BJ (cell line): ENCODE measurements at regions not wholly inside any gene's neighbourhood (a gene's known extent, or its start where the extent isn't known, plus 50 kb on each side); places are given as distances from the start of the nearest gene placed in this dataset.

Experiments
- CTCF ChIA-PET: fragments of 350-600 bp; formaldehyde crosslinking; extraction: SDS; loops from one replicate; lab custom pipeline; 2021; ENCODE audit warnings: antibody characterized with exemption, inconsistent platforms; lab: Yijun Ruan, JAX
- POLR2A ChIA-PET: fragments of 300-600 bp; sonication (Branson Sonifier 250); formaldehyde crosslinking; extraction: SDS; loops from one replicate; lab custom pipeline; 2021; ENCODE audit warnings: antibody characterized with exemption; lab: Charles Lee
- DNase-seq: peaks from one replicate; pipeline ENCODE4 v3.0.0-alpha.2; 2011; ENCODE audit warnings: low read depth
- H3K27me3 ChIP-seq: 2 replicates; pipeline ENCODE4 v1.6.0; 2011; ENCODE audit warnings: low read length; ENCODE audit not compliant: control insufficient read depth, insufficient read depth
- H3K36me3 ChIP-seq: 2 replicates; pipeline ENCODE4 v1.5.1; 2011; ENCODE audit warnings: low read length; ENCODE audit not compliant: control insufficient read depth, insufficient read depth
- H3K4me3 ChIP-seq: 2 replicates; pipeline ENCODE4 v1.5.1; 2011; ENCODE audit warnings: low read depth, mild to moderate bottlenecking, control low read depth, low read length
- TF ChIP-seq, protein P1 (sequence below): IDR thresholded peaks from 2 replicates; pipeline ENCODE4 v1.5.1; 2011; ENCODE audit warnings: low read depth, mild to moderate bottlenecking, control low read depth, inconsistent platforms, low read length, moderate library complexity; ENCODE audit not compliant: insufficient read depth

DNA sequence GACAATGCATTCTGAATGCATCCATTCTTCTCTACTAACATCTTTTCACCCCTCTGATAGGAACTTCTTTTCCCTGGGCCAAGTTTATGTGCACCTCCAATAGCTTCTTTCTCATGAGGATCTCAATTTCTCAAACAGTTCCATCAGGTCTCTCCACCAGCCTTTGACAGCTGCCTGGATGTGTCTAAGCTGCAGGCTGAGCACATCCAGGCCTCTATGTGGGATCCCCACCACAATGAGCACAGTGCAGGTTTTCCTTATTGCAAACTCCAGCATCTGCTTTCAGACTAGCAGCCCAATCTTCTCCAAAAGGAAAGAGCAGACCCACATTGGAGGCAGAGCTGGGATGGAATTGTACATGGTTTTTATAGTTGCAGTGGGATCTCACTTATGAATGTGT, 145.3 kb upstream of the TBX20 start:
- TF ChIP-seq, protein P1, sequence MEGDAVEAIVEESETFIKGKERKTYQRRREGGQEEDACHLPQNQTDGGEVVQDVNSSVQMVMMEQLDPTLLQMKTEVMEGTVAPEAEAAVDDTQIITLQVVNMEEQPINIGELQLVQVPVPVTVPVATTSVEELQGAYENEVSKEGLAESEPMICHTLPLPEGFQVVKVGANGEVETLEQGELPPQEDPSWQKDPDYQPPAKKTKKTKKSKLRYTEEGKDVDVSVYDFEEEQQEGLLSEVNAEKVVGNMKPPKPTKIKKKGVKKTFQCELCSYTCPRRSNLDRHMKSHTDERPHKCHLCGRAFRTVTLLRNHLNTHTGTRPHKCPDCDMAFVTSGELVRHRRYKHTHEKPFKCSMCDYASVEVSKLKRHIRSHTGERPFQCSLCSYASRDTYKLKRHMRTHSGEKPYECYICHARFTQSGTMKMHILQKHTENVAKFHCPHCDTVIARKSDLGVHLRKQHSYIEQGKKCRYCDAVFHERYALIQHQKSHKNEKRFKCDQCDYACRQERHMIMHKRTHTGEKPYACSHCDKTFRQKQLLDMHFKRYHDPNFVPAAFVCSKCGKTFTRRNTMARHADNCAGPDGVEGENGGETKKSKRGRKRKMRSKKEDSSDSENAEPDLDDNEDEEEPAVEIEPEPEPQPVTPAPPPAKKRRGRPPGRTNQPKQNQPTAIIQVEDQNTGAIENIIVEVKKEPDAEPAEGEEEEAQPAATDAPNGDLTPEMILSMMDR, result no peak

DNA sequence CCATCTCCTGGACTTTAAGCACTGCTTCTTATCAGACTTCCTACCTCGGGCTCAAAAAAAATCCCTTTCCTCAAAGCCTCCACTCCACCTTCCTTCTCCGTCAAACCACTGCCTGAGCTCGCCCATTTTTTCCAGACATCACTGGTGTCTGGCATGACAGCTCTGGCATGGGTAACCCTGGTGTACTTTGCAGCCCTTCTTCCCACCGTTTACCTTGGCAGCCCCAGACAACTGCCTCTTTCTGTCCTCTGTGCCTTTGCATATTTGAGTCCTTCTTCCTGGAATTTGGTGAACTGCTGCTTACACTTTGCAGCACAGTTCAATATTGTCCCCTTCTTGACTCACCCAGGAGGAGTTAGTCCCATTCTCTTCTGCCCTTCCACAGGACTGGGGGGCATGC, 144.6 kb upstream of the TBX20 start:
- Histone ChIP-seq H3K4me3 (no peak overlapping the region), H3K27me3 (no peaks in the 10 kb centered on the region), H3K36me3 (no peaks in the 10 kb centered on the region)
- TF ChIP-seq, protein P1, result no peak
- DNase-seq, result no peak
- ChIA-PET CTCF (interaction anchor here (0.7 kb wide), 1 partner anchor 131 kb away, joined by 3 read pairs; no protein-coding TSS in a partner anchor), POLR2A (no interaction called here)

More for the DNA sequence above, 145.3 kb upstream of the TBX20 start:
- H3K4me3 ChIP-seq, result no peak overlapping the region
- ChIA-PET POLR2A (no interaction called here), CTCF (no interaction called here)
- no peak for DNase-seq
- no peaks in the 10 kb centered on the region for H3K36me3 ChIP-seq
- H3K27me3 ChIP-seq, result no peaks in the 10 kb centered on the region

DNA sequence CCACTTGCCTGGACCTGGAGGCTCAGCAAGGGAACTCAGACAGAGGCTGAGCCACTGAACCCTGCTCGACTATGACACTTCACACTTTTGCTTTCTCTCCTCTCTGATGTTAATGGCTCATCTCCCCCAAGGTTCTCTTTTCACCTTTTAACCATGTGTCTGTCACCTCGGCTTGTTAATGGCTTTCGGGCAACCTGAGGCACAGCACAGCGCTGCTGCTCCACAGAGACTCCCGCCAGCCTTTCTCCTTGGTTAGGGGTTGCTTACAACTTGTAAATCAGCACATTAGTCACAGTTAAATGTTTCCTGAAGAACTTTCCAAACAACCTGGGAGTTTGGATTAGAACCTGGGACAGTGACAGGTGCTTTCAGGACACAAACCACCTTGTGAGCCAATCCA, 136.2 kb upstream of the TBX20 start:
- DNase-seq, result no peak
- Histone ChIP-seq H3K36me3 (no peaks in the 10 kb centered on the region), H3K27me3 (no peaks in the 10 kb centered on the region), H3K4me3 (no peak overlapping the region)
- TF ChIP-seq, protein P1, result no peak
- CTCF ChIA-PET, result no interaction called here
- POLR2A ChIA-PET, result no interaction called here

DNA sequence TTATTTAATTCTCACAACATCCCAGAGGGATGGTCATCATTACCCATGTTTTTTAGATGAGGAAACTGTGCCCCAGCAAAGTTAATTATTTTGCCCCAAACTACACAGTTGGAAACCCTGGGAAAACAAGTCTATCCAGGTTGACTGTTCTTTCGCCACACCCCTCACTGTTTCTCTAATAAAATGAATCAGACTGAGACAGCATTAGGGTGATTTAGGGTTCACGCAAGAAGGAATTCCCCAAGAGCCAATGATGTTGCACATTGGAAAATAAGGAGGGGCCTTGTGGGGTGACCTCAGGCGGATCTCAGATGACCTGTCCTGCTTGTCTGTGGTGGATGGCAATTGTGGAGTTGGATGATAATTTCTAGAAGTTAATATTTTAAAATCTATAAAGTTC, 135.7 kb upstream of the TBX20 start:
- TF ChIP-seq, protein P1, result no peak
- POLR2A ChIA-PET, result no interaction called here
- H3K27me3 ChIP-seq, result no peaks in the 10 kb centered on the region
- H3K36me3 ChIP-seq, result no peaks in the 10 kb centered on the region
- no peak for DNase-seq
- no peak overlapping the region for H3K4me3 ChIP-seq
- CTCF ChIA-PET, result interaction anchor here (0.7 kb wide), 1 partner anchor 26 kb away, joined by 3 read pairs; no protein-coding TSS in a partner anchor

DNA sequence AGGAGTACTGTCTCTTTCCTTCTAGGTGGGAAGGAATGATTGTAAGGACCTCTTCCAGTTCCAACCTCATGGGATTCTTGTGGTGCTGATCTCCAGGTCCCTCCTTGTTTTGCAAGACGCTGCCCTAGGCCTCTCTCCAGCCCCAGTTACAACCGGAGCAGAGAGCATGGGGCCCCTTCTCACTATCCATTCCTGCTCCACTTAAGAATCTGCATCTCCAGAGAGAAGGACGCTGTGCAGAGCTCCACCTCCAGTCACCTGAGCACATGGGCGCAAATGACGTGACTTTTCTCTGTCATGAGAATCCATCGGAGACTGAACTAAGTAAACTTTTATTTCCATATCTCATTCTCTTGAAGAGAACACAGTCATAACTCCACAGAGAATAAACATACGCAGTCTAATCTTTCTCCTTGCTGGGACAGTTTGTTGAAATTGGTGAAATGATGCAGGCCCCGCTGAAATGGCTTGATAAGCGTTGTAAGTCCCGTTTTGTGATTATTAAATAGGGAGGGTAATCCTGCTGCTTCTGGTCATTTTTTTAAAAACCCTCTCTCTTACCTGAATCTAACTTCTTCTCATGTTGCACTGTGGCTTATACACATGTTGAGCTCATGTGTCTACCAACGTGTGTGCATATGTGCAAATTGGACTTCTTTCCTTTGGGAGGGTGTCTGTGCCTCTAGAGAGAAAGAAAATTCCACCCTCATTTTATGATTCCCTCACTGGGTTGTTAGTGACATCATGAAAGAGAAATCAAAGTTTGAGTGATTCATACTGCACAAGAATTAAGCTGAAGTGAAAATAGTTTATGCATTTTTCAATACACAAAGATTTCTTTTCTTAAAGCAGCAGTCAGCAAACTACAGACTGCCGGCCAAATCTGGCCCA, 133.2 kb upstream of the TBX20 start:
- Histone ChIP-seq H3K36me3 (no peaks in the 10 kb centered on the region), H3K4me3 (no peak overlapping the region), H3K27me3 (no peaks in the 10 kb centered on the region)
- ChIA-PET CTCF (no interaction called here), POLR2A (no interaction called here)
- DNase-seq, result no peak
- TF ChIP-seq, protein P1, result no peak
